AG08395 (cell line): ENCODE measurements at regions not wholly inside any gene's neighbourhood (a gene's known extent, or its start where the extent isn't known, plus 50 kb on each side); places are given as distances from the start of the nearest gene placed in this dataset.

Source experiments
- DNase-seq: peaks from one replicate; pipeline ENCODE4 v3.0.0; 2012; ENCODE audit warnings: mixed read lengths, low spot score

GRCh38 chr2:81549646-81550045 lies 1245.1 kb upstream of the LRRTM1 start:
- DNase-seq, result no peak

- DNase-seq, result no peak
Measured at GRCh38 chr2:81545626-81546025, 1241.1 kb upstream of the LRRTM1 start.

- DNase-seq, result no peak
Measured at GRCh38 chr2:81542119-81542518, 1237.6 kb upstream of the LRRTM1 start.

GRCh38 chr2:81529944-81530343 lies 1225.4 kb upstream of the LRRTM1 start:
- no peak for DNase-seq

GRCh38 chr2:81528852-81529480 lies 1224.4 kb upstream of the LRRTM1 start:
- no peak for DNase-seq

GRCh38 chr2:81523344-81523743 lies 1218.8 kb upstream of the LRRTM1 start:
- DNase-seq, result no peak

GRCh38 chr2:81513328-81513727 lies 1208.8 kb upstream of the LRRTM1 start:
- no peak for DNase-seq

- no peak for DNase-seq
Measured at GRCh38 chr2:81505586-81505985, 1201.0 kb upstream of the LRRTM1 start.

GRCh38 chr2:81495556-81495955 lies 1191.0 kb upstream of the LRRTM1 start:
- no peak for DNase-seq

GRCh38 chr2:81483254-81483653 lies 1178.7 kb upstream of the LRRTM1 start:
- DNase-seq, result no peak

GRCh38 chr2:81481994-81482368 lies 1177.4 kb upstream of the LRRTM1 start:
- no peak for DNase-seq

GRCh38 chr2:81481242-81481993 lies 1176.9 kb upstream of the LRRTM1 start:
- no peak for DNase-seq

GRCh38 chr2:81467096-81467495 lies 1162.5 kb upstream of the LRRTM1 start:
- no peak for DNase-seq

GRCh38 chr2:81462420-81462819 lies 1157.9 kb upstream of the LRRTM1 start:
- DNase-seq, result no peak

GRCh38 chr2:81445176-81445575 lies 1140.6 kb upstream of the LRRTM1 start:
- no peak for DNase-seq

- no peak for DNase-seq
Measured at GRCh38 chr2:81437456-81438000, 1133.0 kb upstream of the LRRTM1 start.

- no peak for DNase-seq
Measured at GRCh38 chr2:81436256-81436655, 1131.7 kb upstream of the LRRTM1 start.

- DNase-seq, result no peak
Measured at GRCh38 chr2:81412681-81413080, 1108.1 kb upstream of the LRRTM1 start.

GRCh38 chr2:81403508-81403907 lies 1099.0 kb upstream of the LRRTM1 start:
- no peak for DNase-seq

GRCh38 chr2:81396417-81397019 lies 1092.0 kb upstream of the LRRTM1 start:
- DNase-seq, result no peak

GRCh38 chr2:81395746-81396145 lies 1091.2 kb upstream of the LRRTM1 start:
- no peak for DNase-seq

- DNase-seq, result no peak
Measured at GRCh38 chr2:81389203-81389602, 1084.7 kb upstream of the LRRTM1 start.

GRCh38 chr2:81363800-81364199 lies 1059.2 kb upstream of the LRRTM1 start:
- no peak for DNase-seq
